VCaP (cell line): ENCODE measurements at regions not wholly inside any gene's neighbourhood (a gene's known extent, or its start where the extent isn't known, plus 50 kb on each side); places are given as distances from the start of the nearest gene placed in this dataset.
"Not testable (repeated sequence)": the region's sequence is repeated elsewhere in the genome, so short reads cannot be mapped to it uniquely, and the experiment has no call there.

Experiments used
- H3K27ac ChIP-seq: fragments of 450-650 bp; 2 replicates; pipeline ENCODE4 v1.5.1; 2017
- TF ChIP-seq, protein P1 (sequence below): fragments of 450-650 bp; conservative IDR thresholded peaks from 2 replicates; pipeline ENCODE4 v1.5.1; 2017; ENCODE audit warnings: mild to moderate bottlenecking, moderate library complexity

DNA sequence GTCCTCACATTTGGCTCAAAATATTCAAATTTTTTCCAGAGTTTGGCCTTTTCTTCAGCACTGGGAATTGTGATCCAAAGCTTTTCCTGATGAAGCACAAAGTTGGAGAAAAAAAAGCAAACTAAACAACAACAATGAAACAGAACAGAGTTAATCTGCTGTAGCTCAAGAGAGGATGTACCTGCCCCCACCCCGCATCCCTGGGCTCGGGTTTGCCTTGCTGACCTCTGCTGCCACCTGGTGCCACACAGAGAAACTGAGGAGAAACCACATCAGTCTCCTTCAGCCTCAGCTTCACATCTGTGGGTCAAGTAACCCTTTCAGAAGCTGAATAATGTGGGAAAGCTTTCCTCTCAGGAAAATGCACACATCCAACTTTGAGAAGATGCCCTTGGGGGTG lies 290.4 kb downstream of the RTP5 start:
- TF ChIP-seq, protein P1, sequence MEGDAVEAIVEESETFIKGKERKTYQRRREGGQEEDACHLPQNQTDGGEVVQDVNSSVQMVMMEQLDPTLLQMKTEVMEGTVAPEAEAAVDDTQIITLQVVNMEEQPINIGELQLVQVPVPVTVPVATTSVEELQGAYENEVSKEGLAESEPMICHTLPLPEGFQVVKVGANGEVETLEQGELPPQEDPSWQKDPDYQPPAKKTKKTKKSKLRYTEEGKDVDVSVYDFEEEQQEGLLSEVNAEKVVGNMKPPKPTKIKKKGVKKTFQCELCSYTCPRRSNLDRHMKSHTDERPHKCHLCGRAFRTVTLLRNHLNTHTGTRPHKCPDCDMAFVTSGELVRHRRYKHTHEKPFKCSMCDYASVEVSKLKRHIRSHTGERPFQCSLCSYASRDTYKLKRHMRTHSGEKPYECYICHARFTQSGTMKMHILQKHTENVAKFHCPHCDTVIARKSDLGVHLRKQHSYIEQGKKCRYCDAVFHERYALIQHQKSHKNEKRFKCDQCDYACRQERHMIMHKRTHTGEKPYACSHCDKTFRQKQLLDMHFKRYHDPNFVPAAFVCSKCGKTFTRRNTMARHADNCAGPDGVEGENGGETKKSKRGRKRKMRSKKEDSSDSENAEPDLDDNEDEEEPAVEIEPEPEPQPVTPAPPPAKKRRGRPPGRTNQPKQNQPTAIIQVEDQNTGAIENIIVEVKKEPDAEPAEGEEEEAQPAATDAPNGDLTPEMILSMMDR: peak; percentile 51
- not testable (repeated sequence) for H3K27ac ChIP-seq

DNA sequence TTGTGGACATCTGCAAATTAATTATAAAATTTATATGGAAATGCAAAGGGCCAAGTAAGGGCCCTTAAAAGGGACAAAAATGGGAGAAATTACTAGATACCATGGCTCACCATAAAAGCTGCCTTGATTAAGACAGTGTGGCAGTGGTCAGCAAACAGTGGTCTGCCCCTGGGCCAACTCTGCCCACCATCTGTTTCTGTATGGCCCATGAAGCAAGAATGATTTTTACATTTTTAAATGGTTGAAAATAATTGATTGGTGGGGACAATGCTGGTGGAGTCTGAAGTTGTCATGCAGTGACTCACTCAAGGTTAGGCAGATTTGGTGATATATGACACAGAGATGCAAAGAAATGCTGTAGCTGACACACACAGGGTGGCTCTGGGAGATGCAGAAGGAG lies 295.6 kb downstream of the RTP5 start:
- not testable (repeated sequence) for H3K27ac ChIP-seq

DNA sequence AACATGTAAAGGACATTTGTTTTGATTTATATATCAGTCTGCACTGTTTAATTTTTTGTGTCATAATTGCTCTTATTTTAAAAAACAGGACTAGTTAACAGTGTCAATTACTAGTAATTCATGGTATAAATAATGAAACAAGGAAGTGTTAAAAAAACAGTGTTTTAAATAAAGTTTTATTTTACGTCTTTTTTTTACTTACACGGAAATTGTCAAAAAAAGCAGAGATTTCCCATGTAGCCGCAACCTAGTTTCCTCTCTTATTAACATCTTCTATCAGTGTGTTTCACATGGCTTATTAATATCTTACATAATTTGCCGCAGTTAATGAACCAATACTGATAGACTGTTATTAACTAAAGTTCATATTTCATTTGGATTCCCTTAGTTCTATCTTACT lies 301.8 kb downstream of the RTP5 start:
- H3K27ac ChIP-seq: not testable (repeated sequence)
